Hematopoietic multipotent progenitor cell treated with erythropoietin and hydrocortisone succinate and interleukin-3 and kit ligand, for 8 days (in vitro differentiated cells): ENCODE measurements at regions not wholly inside any gene's neighbourhood (a gene's known extent, or its start where the extent isn't known, plus 50 kb on each side); places are given as distances from the start of the nearest gene placed in this dataset.

Experiments used
- DNase-seq: peaks from one replicate; pipeline ENCODE4 v3.0.0-alpha.2; 2015

GRCh38 chr2:240362826-240363745 is 72.4 kb upstream of the GPC1 start:
- DNase-seq: no peak

- DNase-seq: no peak
Measured at GRCh38 chr2:240363746-240364581, 71.5 kb upstream of the GPC1 start.

DNA sequence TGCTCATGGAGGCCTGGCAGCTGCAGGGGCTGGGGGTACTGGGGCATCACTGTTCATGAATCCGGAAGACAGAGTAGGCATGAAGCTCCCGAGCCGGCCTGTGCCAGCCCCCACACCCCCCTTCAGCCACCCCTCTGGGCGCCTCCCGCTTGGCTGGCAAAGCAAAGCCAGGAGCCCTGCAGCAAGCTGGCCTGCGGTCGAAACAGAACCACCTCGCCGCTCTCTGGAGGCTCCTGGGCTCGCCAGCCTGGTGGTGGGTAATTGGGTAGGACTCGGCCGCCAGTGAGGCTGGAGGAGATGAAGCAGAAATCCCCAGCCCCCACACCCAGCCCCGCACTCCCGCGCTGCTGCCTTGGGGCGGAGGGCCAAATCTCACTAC is 70.9 kb upstream of the GPC1 start:
- DNase-seq: no peak

GRCh38 chr2:240364961-240365775 is 70.3 kb upstream of the GPC1 start:
- DNase-seq: no peak

DNA sequence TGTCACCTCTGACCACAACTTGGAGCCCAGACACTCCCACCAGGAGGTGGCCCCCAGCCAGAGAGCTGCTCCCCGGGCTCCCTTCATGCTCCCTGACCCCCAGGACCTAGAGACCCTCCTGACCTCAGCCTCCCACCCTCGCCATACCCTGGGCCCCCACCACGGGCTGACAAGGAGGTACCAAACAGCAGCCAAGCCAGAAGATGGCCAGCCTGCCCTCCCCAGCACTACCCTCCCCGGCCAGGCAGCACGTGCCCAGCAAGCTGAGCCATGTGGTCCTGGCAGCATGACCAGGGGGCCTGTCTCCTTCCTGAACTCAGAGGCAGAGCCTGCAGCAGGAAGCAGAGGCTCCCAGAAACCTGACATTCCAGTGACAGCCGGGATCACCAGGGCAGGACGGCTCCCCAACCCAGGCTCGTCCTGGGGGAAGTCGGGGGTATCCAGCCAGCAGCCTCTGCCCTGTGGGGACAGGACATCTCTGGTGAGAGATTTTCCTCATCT is 69.4 kb upstream of the GPC1 start:
- DNase-seq: no peak

DNA sequence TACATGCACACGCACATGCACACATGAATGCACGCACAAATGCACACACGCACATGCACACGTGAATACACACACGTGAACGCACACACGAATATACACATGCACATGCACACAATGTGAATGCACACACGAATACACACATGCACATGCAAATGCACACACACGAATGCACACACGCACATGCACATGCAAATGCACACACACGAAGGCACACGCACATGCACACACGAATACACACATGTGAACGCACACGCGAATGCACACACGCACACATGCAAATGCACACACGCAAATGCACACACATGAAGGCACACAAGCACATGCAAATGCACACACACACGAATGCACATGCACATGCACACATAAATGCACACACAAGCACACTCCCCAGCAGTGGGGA is 68.6 kb upstream of the GPC1 start:
- no peak for DNase-seq

DNA sequence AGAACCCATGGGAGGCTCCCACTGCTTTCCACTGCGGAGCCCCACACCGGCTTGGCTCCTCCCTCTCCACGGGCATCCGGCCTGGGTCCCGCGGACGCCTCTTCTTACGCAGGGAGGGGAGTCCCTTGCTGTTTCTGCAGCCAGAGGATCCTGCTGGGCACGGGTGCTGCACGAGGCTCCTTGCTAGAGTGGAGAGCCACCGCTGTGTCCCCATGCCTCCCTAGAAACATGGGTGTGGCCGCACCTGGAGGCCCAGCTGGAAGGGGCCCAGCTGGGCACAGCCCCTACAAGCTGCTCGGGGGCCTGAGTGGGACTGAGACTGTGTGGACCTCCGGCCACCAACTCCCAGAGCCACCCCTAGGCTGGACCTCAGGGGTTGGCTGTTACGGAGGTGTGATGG is 67.7 kb upstream of the GPC1 start:
- no peak for DNase-seq

DNA sequence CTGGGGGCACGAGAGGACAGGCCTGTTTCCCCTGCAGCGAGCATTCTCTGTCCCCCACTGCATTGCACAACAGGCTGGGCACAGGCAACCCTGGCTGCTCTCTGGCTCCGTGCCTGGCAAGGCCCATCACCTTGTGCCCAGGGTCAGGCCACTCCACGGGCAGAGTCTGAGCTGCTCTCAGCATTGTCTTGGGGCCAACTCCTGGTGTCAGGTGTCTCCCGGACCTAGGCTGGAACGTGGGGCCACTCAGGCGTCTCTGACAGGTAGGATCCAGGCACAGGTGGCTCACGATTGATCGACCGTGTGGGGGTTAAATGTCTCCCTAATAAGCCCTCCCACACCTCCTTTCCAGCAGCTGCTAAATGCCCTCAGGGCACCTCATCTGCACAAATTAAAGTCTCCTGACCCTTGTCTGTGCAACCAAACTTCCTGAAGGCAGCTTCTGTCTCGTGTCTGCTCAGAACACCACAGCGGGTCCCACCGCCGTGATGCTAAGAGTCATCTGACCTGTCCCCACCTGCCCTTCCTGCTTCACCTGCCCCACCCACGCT is 66.6 kb upstream of the GPC1 start:
- DNase-seq: no peak

- no peak for DNase-seq
Measured at GRCh38 chr2:240369335-240369734, 66.1 kb upstream of the GPC1 start.

- DNase-seq: no peak
Measured at GRCh38 chr2:240369801-240370585, 65.5 kb upstream of the GPC1 start.

DNA sequence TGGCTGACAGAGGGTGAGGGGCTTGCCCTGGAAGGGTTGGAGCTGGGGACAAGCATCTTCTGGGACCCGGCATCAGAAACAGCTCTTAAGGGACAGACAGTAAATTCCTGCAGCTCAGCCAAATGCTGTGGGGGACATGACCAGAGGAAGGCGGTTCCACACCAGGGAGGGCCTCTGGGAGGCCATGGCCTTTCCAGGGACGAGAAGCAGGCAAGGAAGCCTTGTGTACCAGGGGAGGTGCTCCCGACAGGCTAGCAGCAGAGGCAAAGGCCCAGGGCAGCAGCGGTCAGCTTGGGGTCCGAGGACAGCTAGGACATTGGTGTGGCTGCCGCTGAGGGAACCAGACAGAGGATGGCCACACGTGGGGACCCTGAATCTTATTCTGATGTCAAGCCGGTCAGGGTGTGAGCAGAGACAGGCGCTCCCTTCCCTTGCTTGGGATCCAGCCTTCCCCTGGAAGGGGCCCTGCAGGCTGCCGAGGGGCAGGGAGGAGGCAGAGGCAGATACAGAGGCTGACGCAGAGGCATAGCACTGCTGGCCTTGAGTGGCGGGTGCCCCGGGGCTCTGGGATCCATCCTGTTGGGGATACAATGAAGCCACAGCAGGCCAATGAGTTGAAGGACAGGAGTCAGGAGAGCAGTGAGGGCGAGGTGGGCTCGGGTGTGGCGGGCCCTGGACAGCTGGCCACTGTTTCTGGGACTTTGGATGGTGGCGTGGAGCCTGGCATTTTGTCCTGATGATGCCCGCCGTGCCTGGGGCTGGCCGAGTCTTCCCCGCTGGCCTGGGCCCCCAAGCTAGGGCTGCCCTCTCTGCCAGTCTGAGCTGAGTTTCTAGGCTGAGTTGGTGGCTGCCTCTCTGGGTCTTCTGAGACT is 64.1 kb upstream of the GPC1 start:
- DNase-seq: no peak

DNA sequence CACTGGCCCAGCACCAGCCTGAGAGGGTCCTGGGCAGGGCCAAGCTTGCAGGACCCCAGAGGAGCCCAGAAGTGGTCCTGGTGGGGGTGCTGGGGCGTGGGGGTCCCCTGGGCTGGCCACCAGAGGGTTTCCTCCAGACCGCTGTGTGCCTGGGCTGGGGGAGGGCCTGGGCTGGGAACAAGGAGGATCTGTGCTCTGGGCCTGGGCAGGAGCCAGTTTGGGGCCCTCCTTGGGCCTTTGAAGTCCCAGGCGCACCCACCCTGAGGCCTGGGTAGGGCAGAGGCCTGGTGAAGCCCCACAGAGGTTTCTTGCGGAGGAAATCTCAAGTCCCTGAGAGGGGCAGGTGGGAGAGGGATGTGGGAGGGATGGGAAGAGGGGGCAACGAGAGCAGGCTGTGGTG is 63.4 kb upstream of the GPC1 start:
- no peak for DNase-seq

GRCh38 chr2:240373289-240373885 is 62.1 kb upstream of the GPC1 start:
- DNase-seq: no peak

DNA sequence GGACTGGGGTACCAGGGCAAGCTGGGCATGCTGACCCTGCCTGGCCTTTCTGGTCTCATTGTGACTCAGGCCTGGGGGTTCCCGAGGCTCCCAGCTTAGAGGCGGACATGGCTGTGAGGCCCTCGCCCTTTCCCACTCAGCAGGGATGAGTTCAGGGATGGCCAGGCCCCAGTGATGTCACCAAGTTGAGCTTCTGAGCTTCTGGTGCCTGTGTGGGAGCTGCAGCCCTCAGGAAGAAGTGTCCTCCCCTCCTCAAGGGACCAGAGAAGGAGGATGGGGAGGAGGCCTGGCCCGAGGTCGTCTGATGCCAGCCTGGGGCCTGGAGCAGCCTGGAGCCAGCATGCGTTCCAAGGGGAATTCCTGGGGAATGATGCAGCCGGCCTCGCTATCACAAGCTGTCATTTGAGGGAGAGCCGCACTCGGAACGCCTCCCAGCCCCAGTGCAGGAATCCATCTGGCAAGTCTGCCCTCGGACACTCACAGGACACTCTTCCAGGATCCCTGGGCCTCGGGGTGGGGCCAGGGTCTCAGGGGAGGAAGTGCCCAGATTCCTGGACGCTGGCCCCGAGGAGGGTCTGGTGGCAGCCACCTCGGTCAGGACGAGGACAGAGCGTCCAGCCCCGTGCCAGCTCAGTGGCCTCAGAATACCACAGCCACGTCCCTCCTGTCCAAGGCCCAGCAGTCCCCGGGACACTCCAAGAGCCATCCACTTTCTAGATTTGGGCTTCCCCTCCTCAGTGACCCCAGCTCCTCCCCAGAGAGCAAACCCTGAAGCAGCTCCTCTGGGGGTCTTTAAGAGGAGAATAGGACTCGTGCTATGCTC is 61.2 kb upstream of the GPC1 start:
- DNase-seq: no peak

GRCh38 chr2:240375024-240375645 is 60.3 kb upstream of the GPC1 start:
- DNase-seq: no peak

GRCh38 chr2:240376739-240377138 is 58.7 kb upstream of the GPC1 start:
- DNase-seq: no peak

DNA sequence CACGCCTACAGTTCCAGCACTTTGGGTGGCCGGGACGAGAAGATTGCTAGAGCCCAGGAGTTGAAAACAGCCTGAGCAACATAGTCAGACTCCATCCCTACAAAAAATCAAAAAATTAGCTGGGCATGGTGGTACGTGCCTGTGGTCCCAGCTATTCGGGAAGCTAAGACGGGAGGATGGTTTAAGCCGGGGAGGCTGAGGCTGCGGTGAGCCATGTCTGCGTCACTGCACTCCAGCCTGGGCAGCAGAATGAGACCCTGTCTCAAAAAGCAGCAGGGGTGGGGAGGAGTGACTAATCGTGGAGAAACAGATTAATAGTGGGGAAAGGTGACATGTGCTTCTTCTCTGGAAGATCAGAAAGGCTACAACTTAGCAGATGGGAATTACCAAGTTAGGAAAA is 58.1 kb upstream of the GPC1 start:
- DNase-seq: no peak

GRCh38 chr2:240379089-240379636 is 56.3 kb upstream of the GPC1 start:
- no peak for DNase-seq
